ENCODE measurements at regions not wholly inside any gene's neighbourhood (a gene's known extent, or its start where the extent isn't known, plus 50 kb on each side); places are given as distances from the start of the nearest gene placed in this dataset.

DNA sequence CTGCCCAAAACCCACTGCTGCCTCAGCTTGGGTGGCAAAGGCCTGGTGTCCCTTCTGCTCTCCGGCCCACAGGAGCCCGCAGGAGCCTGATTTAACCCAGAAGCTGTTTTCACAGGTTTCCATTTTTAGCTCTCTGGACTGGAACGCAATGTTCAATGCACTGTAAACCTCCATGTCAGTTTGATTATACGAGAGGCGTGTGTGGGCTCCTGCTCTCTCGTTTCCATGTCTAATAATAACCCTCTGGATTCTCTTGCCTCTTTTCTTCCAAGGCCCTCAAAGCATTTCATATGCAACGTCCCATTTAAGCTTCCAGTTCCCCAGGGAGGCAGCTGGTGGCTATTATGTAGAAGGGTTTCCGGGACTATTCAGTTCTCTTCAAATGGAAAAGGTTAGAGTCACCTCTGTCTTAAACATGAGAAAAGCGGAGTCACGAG lies 161.1 kb downstream of the SUDS3 start:
- Histone ChIP-seq H3K27ac (ENCODE audit: low read length) (no peak overlapping the region), H3K4me3 (ENCODE audit: low read depth in 1 of 2, low read length in 2 of 2) (no peak overlapping the region), H3K4me2 (ENCODE audit: insufficient read depth, low read length) (no peak overlapping the region), H3K27me3 (ENCODE audit: insufficient read depth, low read length, poor library complexity) (no peaks in the 10 kb centered on the region), H2AFZ (ENCODE audit: low read depth, low read length) (no peak overlapping the region), H3K9ac (ENCODE audit: low read depth, low read length) (no peak overlapping the region), H3K9me3 (ENCODE audit: insufficient read depth, low read length, severe bottlenecking) (no peaks in the 10 kb centered on the region), H3K4me1 (ENCODE audit: insufficient read depth, low read length) (no peaks in the 10 kb centered on the region), H4K20me1 (ENCODE audit: insufficient read depth, low read length) (no peaks in the 10 kb centered on the region), H3K79me2 (ENCODE audit: insufficient read depth, low read length) (no peaks in the 10 kb centered on the region), H3K36me3 (ENCODE audit: insufficient read depth, low read length) (no peaks in the 10 kb centered on the region)
- ATAC-seq (ENCODE audit: insufficient read depth, low read depth) (no peak), DNase-seq (no peak)
- TF ChIP-seq EZH2 (IDR thresholded peaks at IDR 0.05; ENCODE audit: borderline replicate concordance, low read depth, low read length, severe bottlenecking), result no peak
- TF ChIP-seq, protein P1, sequence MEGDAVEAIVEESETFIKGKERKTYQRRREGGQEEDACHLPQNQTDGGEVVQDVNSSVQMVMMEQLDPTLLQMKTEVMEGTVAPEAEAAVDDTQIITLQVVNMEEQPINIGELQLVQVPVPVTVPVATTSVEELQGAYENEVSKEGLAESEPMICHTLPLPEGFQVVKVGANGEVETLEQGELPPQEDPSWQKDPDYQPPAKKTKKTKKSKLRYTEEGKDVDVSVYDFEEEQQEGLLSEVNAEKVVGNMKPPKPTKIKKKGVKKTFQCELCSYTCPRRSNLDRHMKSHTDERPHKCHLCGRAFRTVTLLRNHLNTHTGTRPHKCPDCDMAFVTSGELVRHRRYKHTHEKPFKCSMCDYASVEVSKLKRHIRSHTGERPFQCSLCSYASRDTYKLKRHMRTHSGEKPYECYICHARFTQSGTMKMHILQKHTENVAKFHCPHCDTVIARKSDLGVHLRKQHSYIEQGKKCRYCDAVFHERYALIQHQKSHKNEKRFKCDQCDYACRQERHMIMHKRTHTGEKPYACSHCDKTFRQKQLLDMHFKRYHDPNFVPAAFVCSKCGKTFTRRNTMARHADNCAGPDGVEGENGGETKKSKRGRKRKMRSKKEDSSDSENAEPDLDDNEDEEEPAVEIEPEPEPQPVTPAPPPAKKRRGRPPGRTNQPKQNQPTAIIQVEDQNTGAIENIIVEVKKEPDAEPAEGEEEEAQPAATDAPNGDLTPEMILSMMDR (IDR thresholded peaks at IDR 0.05; ENCODE audit: borderline replicate concordance, extremely low read depth, low read length, poor library complexity, severe bottlenecking), result no peak

DNA sequence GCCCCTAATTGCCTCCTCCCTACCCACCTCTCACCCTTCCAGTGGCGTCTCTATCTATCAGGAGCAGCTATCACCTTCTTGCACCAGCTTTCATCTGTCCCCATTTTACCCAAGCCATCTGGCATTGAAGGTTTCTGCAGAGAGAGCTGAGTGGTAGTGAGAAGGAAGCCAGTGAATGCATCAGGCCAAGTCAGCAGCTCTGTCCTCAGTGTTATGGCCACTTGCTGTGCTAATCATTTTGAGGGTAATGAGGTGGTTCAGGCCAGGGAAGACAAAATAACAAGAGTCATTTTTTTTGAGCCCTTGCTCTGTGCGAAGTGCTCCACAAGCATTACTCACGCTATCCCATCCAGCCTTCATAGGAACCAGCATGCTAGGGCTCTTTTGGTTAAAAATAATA lies 164.7 kb downstream of the SUDS3 start:
- Histone ChIP-seq H3K9me3 (ENCODE audit: insufficient read depth, low read length, severe bottlenecking) (no peaks in the 10 kb centered on the region), H3K9ac (ENCODE audit: low read depth, low read length) (no peak overlapping the region), H2AFZ (ENCODE audit: low read depth, low read length) (no peak overlapping the region), H3K4me3 (ENCODE audit: low read depth in 1 of 2, low read length in 2 of 2) (no peak overlapping the region), H3K27ac (ENCODE audit: low read length) (no peak overlapping the region), H3K79me2 (ENCODE audit: insufficient read depth, low read length) (no peaks in the 10 kb centered on the region), H3K4me2 (ENCODE audit: insufficient read depth, low read length) (no peak overlapping the region), H3K36me3 (ENCODE audit: insufficient read depth, low read length) (no peaks in the 10 kb centered on the region), H4K20me1 (ENCODE audit: insufficient read depth, low read length) (no peaks in the 10 kb centered on the region), H3K27me3 (ENCODE audit: insufficient read depth, low read length, poor library complexity) (no peaks in the 10 kb centered on the region), H3K4me1 (ENCODE audit: insufficient read depth, low read length) (no peaks in the 10 kb centered on the region)
- ATAC-seq (ENCODE audit: insufficient read depth, low read depth) (no peak), DNase-seq (no peak)
- TF ChIP-seq, protein P1 (IDR thresholded peaks at IDR 0.05; ENCODE audit: borderline replicate concordance, extremely low read depth, low read length, poor library complexity, severe bottlenecking), result no peak
- no peak for TF ChIP-seq EZH2 (IDR thresholded peaks at IDR 0.05; ENCODE audit: borderline replicate concordance, low read depth, low read length, severe bottlenecking)

DNA sequence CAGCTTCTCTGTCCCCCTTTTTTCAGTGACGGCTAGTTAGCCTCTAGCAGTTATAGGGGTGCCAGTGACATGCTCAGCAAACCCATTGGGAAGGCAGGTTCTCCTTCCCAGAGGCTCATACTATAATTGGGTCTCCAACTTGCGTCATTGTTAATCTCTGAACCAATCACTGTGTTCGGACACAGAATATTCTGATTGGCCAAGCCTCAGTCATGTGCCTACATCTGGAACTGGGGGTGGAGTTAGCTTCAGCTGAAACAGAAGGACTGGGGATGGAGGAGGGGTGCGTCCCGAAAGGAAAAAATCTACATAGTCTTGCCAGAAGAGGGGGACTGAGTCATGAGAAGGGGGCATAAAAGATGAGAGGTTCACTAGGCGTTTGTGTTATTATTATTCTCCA lies 165.6 kb downstream of the SUDS3 start:
- H3K27me3 ChIP-seq (ENCODE audit: insufficient read depth, low read length, poor library complexity), result no peaks in the 10 kb centered on the region
- H2AFZ ChIP-seq (ENCODE audit: low read depth, low read length), result no peak overlapping the region
- H3K27ac ChIP-seq (ENCODE audit: low read length), result no peak overlapping the region
- ATAC-seq (ENCODE audit: insufficient read depth, low read depth) (no peak), DNase-seq (no peak)
- H4K20me1 ChIP-seq (ENCODE audit: insufficient read depth, low read length), result no peaks in the 10 kb centered on the region
- H3K9ac ChIP-seq (ENCODE audit: low read depth, low read length), result no peak overlapping the region
- TF ChIP-seq, protein P1 (IDR thresholded peaks at IDR 0.05; ENCODE audit: borderline replicate concordance, extremely low read depth, low read length, poor library complexity, severe bottlenecking), result no peak
- no peak for TF ChIP-seq EZH2 (IDR thresholded peaks at IDR 0.05; ENCODE audit: borderline replicate concordance, low read depth, low read length, severe bottlenecking)
- no peak overlapping the region for H3K4me3 ChIP-seq (ENCODE audit: low read depth in 1 of 2, low read length in 2 of 2)
- no peak overlapping the region for H3K4me2 ChIP-seq (ENCODE audit: insufficient read depth, low read length)
- H3K36me3 ChIP-seq (ENCODE audit: insufficient read depth, low read length), result no peaks in the 10 kb centered on the region
- H3K9me3 ChIP-seq (ENCODE audit: insufficient read depth, low read length, severe bottlenecking), result no peaks in the 10 kb centered on the region
- H3K4me1 ChIP-seq (ENCODE audit: insufficient read depth, low read length), result no peaks in the 10 kb centered on the region
- no peaks in the 10 kb centered on the region for H3K79me2 ChIP-seq (ENCODE audit: insufficient read depth, low read length)

DNA sequence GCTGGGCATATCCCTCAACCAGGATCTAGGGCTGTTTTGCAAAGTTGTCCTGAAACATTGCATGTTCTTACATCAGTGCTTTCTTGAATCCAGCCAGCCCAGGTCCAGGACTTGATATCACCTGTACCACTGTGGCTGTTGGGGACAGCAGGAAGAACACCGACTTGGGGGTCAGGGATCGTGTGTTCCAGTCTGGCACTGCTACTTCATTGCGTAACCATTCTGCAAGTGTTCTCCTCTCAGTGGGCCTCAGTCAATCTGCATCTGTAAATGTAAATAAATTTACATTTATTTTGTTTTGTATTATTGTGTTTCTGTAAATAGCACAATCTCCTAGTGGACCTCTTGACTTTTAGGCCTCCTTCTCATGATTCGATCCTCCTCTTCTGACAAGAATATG lies 167.3 kb downstream of the SUDS3 start:
- Histone ChIP-seq H4K20me1 (ENCODE audit: insufficient read depth, low read length) (no peaks in the 10 kb centered on the region), H3K4me2 (ENCODE audit: insufficient read depth, low read length) (no peak overlapping the region), H3K27ac (ENCODE audit: low read length) (no peak overlapping the region), H3K27me3 (ENCODE audit: insufficient read depth, low read length, poor library complexity) (no peaks in the 10 kb centered on the region), H3K4me1 (ENCODE audit: insufficient read depth, low read length) (no peaks in the 10 kb centered on the region), H3K79me2 (ENCODE audit: insufficient read depth, low read length) (no peaks in the 10 kb centered on the region), H3K9ac (ENCODE audit: low read depth, low read length) (no peak overlapping the region), H3K36me3 (ENCODE audit: insufficient read depth, low read length) (no peaks in the 10 kb centered on the region), H2AFZ (ENCODE audit: low read depth, low read length) (no peak overlapping the region), H3K9me3 (ENCODE audit: insufficient read depth, low read length, severe bottlenecking) (no peaks in the 10 kb centered on the region), H3K4me3 (ENCODE audit: low read depth in 1 of 2, low read length in 2 of 2) (no peak overlapping the region)
- DNase-seq (no peak), ATAC-seq (ENCODE audit: insufficient read depth, low read depth) (no peak)
- TF ChIP-seq, protein P1 (IDR thresholded peaks at IDR 0.05; ENCODE audit: borderline replicate concordance, extremely low read depth, low read length, poor library complexity, severe bottlenecking), result no peak
